ENCODE measurements at regions not wholly inside any gene's neighbourhood (a gene's known extent, or its start where the extent isn't known, plus 50 kb on each side); places are given as distances from the start of the nearest gene placed in this dataset.

GRCh38 chr6:3601570-3601969 is 144.7 kb upstream of the SLC22A23 start (continued):
- no peak for TF ChIP-seq PRDM15 (CRISPR knock-in tag; IDR thresholded peaks at IDR 0.05)
- TF ChIP-seq ZNF671 (CRISPR knock-in tag; IDR thresholded peaks at IDR 0.05) = no peak
- TF ChIP-seq, protein P1, sequence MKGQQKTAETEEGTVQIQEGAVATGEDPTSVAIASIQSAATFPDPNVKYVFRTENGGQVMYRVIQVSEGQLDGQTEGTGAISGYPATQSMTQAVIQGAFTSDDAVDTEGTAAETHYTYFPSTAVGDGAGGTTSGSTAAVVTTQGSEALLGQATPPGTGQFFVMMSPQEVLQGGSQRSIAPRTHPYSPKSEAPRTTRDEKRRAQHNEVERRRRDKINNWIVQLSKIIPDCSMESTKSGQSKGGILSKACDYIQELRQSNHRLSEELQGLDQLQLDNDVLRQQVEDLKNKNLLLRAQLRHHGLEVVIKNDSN (CRISPR knock-in tag; IDR thresholded peaks at IDR 0.05) = no peak

GRCh38 chr6:3597500-3598064 is 140.7 kb upstream of the SLC22A23 start:
- no peak for DNase-seq (ENCODE audit: low spot score)
- no peak overlapping the region for H3K4me3 Mint-ChIP-seq
- H3K27ac Mint-ChIP-seq = no peak overlapping the region
- no peaks in the 10 kb centered on the region for H3K4me1 Mint-ChIP-seq
- ChIA-PET CTCF (interaction anchor here (0.5 to 1.3 kb wide), 3 partner anchors 27 to 346 kb away, joined by 3 read pairs; no protein-coding TSS in a partner anchor), POLR2A (no interaction called here)
- H3K36me3 Mint-ChIP-seq = peaks cover 8% of the 10 kb centered on the region; the same call in 1 of the 2 replicates
- ATAC-seq = no peak
- peaks cover 5% of the 10 kb centered on the region; the same call in 1 of the 2 replicates for H3K27me3 Mint-ChIP-seq (ENCODE audit: low read depth)
- peaks cover 18% of the 10 kb centered on the region for H3K9me3 Mint-ChIP-seq
- TF ChIP-seq, protein P1 (CRISPR knock-in tag; IDR thresholded peaks at IDR 0.05) = no peak
- TF ChIP-seq, protein P2, sequence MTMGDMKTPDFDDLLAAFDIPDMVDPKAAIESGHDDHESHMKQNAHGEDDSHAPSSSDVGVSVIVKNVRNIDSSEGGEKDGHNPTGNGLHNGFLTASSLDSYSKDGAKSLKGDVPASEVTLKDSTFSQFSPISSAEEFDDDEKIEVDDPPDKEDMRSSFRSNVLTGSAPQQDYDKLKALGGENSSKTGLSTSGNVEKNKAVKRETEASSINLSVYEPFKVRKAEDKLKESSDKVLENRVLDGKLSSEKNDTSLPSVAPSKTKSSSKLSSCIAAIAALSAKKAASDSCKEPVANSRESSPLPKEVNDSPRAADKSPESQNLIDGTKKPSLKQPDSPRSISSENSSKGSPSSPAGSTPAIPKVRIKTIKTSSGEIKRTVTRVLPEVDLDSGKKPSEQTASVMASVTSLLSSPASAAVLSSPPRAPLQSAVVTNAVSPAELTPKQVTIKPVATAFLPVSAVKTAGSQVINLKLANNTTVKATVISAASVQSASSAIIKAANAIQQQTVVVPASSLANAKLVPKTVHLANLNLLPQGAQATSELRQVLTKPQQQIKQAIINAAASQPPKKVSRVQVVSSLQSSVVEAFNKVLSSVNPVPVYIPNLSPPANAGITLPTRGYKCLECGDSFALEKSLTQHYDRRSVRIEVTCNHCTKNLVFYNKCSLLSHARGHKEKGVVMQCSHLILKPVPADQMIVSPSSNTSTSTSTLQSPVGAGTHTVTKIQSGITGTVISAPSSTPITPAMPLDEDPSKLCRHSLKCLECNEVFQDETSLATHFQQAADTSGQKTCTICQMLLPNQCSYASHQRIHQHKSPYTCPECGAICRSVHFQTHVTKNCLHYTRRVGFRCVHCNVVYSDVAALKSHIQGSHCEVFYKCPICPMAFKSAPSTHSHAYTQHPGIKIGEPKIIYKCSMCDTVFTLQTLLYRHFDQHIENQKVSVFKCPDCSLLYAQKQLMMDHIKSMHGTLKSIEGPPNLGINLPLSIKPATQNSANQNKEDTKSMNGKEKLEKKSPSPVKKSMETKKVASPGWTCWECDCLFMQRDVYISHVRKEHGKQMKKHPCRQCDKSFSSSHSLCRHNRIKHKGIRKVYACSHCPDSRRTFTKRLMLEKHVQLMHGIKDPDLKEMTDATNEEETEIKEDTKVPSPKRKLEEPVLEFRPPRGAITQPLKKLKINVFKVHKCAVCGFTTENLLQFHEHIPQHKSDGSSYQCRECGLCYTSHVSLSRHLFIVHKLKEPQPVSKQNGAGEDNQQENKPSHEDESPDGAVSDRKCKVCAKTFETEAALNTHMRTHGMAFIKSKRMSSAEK (CRISPR knock-in tag; IDR thresholded peaks at IDR 0.05; ENCODE audit: borderline replicate concordance) = no peak
- no peak for TF ChIP-seq ZMAT4 (CRISPR knock-in tag; IDR thresholded peaks at IDR 0.05)
- no peak for TF ChIP-seq ETV6 (CRISPR knock-in tag; IDR thresholded peaks at IDR 0.05)
- TF ChIP-seq, protein P3, sequence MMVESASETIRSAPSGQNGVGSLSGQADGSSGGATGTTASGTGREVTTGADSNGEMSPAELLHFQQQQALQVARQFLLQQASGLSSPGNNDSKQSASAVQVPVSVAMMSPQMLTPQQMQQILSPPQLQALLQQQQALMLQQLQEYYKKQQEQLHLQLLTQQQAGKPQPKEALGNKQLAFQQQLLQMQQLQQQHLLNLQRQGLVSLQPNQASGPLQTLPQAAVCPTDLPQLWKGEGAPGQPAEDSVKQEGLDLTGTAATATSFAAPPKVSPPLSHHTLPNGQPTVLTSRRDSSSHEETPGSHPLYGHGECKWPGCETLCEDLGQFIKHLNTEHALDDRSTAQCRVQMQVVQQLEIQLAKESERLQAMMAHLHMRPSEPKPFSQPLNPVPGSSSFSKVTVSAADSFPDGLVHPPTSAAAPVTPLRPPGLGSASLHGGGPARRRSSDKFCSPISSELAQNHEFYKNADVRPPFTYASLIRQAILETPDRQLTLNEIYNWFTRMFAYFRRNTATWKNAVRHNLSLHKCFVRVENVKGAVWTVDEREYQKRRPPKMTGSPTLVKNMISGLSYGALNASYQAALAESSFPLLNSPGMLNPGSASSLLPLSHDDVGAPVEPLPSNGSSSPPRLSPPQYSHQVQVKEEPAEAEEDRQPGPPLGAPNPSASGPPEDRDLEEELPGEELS (CRISPR knock-in tag; IDR thresholded peaks at IDR 0.05) = no peak
- TF ChIP-seq GTF2I (CRISPR knock-in tag; conservative IDR thresholded peaks at IDR 0.05) = no peak
- no peak for TF ChIP-seq ZNF416 (CRISPR knock-in tag; IDR thresholded peaks at IDR 0.05)
- no peak for TF ChIP-seq IRF1 (CRISPR knock-in tag; IDR thresholded peaks at IDR 0.05)
- no peak for TF ChIP-seq AFF4 (CRISPR knock-in tag; IDR thresholded peaks at IDR 0.05; ENCODE audit: borderline replicate concordance)
- no peak for TF ChIP-seq NR1H2 (CRISPR knock-in tag; IDR thresholded peaks at IDR 0.05)
- TF ChIP-seq NFE2L1 (CRISPR knock-in tag; IDR thresholded peaks at IDR 0.05) = no peak
- TF ChIP-seq SMAD4 (CRISPR knock-in tag; IDR thresholded peaks at IDR 0.05) = no peak
- no peak for TF ChIP-seq FOXJ3 (CRISPR knock-in tag; IDR thresholded peaks at IDR 0.05; ENCODE audit: borderline replicate concordance)

Measured in WTC11 (cell line).